HEK293 (cell line): ENCODE measurements at regions not wholly inside any gene's neighbourhood (a gene's known extent, or its start where the extent isn't known, plus 50 kb on each side); places are given as distances from the start of the nearest gene placed in this dataset.

Experiments used
- CTCF ChIA-PET: fragments of 350-600 bp; formaldehyde crosslinking; extraction: SDS; loops from one replicate; lab custom pipeline; 2021; ENCODE audit warnings: antibody characterized with exemption; lab: Yijun Ruan, JAX
- POLR2A ChIA-PET: fragments of 300-600 bp; formaldehyde crosslinking; extraction: SDS; loops from one replicate; lab custom pipeline; 2020; ENCODE audit warnings: antibody characterized with exemption, inconsistent platforms; lab: Yijun Ruan, JAX
- H3K27ac ChIP-seq: fragments of 200-500 bp; sonication (Bioruptor generic); 2 replicates; pipeline ENCODE4 v1.5.1; 2014; ENCODE audit warnings: low read depth, low read length, control low read depth, inconsistent platforms; ENCODE audit errors: extremely low read depth
- H3K36me3 ChIP-seq, 2 experiments: fragments of 200-500 bp in 1 of 2; sonication (Bioruptor generic) in 1 of 2; 1 replicate in 1 of 2; 2 replicates in 1 of 2; pipeline ENCODE4 v1.5.1; 2014 to 2017; ENCODE audit warnings: inconsistent platforms in 2 of 2, low read length in 2 of 2; ENCODE audit not compliant: control insufficient read depth in 2 of 2, insufficient read depth in 1 of 2
- H3K4me1 ChIP-seq: fragments of 200-500 bp; sonication (Bioruptor generic); 2 replicates; pipeline ENCODE4 v1.5.1; 2014; ENCODE audit warnings: mild to moderate bottlenecking, low read length, inconsistent platforms; ENCODE audit not compliant: control insufficient read depth, insufficient read depth
- H3K4me3 ChIP-seq: 2 replicates; pipeline ENCODE4 v1.5.1; 2011; ENCODE audit warnings: low read depth, mild to moderate bottlenecking, control low read depth, low read length, moderate library complexity
- H3K9me3 ChIP-seq: fragments of 200-500 bp; sonication (Bioruptor generic); 2 replicates; pipeline ENCODE4 v1.5.1; 2014; ENCODE audit warnings: low read depth, low read length, inconsistent platforms; ENCODE audit not compliant: control insufficient read depth, insufficient read depth
- HOXC10 ChIP-seq: sonication (generic); formaldehyde crosslinking; IDR thresholded peaks from 2 replicates; pipeline ENCODE4 v1.8.1; 2023; ENCODE audit warnings: mild to moderate bottlenecking, missing genetic modification reagents
- ZBTB1 ChIP-seq: fragments of 450-650 bp; formaldehyde crosslinking; IDR thresholded peaks from 2 replicates; pipeline ENCODE4 v1.5.1; 2016; ENCODE audit warnings: missing biosample characterization, missing genetic modification characterization
- ZBTB17 ChIP-seq: fragments of 450-650 bp; formaldehyde crosslinking; IDR thresholded peaks from 2 replicates; pipeline ENCODE4 v1.5.1; 2016; ENCODE audit warnings: missing biosample characterization, missing genetic modification characterization
- ZFHX2 ChIP-seq: fragments of 450-650 bp; formaldehyde crosslinking; conservative IDR thresholded peaks from 2 replicates; pipeline ENCODE4 v1.5.1; 2016; ENCODE audit warnings: missing biosample characterization, missing genetic modification characterization
- ZNF157 ChIP-seq: fragments of 450-650 bp; formaldehyde crosslinking; IDR thresholded peaks from 2 replicates; pipeline ENCODE4 v1.5.1; 2016; ENCODE audit warnings: missing biosample characterization, missing genetic modification characterization
- ZNF169 ChIP-seq: fragments of 450-650 bp; formaldehyde crosslinking; IDR thresholded peaks from 2 replicates; pipeline ENCODE4 v1.5.1; 2016; ENCODE audit warnings: missing biosample characterization, missing genetic modification characterization
- ZNF223 ChIP-seq: fragments of 450-650 bp; formaldehyde crosslinking; IDR thresholded peaks from 2 replicates; pipeline ENCODE4 v1.5.1; 2016; ENCODE audit warnings: missing biosample characterization, missing genetic modification characterization
- ZNF302 ChIP-seq: fragments of 450-650 bp; formaldehyde crosslinking; IDR thresholded peaks from 2 replicates; pipeline ENCODE4 v1.5.1; 2016; ENCODE audit warnings: missing biosample characterization, missing genetic modification characterization, low read depth
- ZNF324 ChIP-seq: fragments of 450-650 bp; formaldehyde crosslinking; IDR thresholded peaks from 2 replicates; pipeline ENCODE4 v1.5.1; 2016; ENCODE audit warnings: missing biosample characterization, missing genetic modification characterization
- ZNF341 ChIP-seq: fragments of 450-650 bp; formaldehyde crosslinking; IDR thresholded peaks from 2 replicates; pipeline ENCODE4; 2016; ENCODE audit warnings: low read depth, missing biosample characterization, missing genetic modification characterization
- ZNF48 ChIP-seq: fragments of 450-650 bp; formaldehyde crosslinking; IDR thresholded peaks from 2 replicates; pipeline ENCODE4 v1.5.1; 2016; ENCODE audit warnings: missing biosample characterization, missing genetic modification characterization
- ZNF529 ChIP-seq: fragments of 450-650 bp; formaldehyde crosslinking; IDR thresholded peaks from 2 replicates; pipeline ENCODE4 v1.5.1; 2017; ENCODE audit warnings: missing genetic modification characterization, missing biosample characterization; ENCODE audit not compliant: insufficient replicate concordance
- ZNF596 ChIP-seq: fragments of 450-650 bp; IDR thresholded peaks from 2 replicates; pipeline ENCODE4 v1.5.0; 2018; ENCODE audit warnings: missing biosample characterization, mild to moderate bottlenecking, missing genetic modification characterization, moderate library complexity
- ZNF624 ChIP-seq: fragments of 450-650 bp; formaldehyde crosslinking; IDR thresholded peaks from 2 replicates; pipeline ENCODE4 v1.5.1; 2017; ENCODE audit warnings: missing biosample characterization, missing genetic modification characterization
- ZNF626 ChIP-seq: fragments of 450-650 bp; sonication (Bioruptor Pico); formaldehyde crosslinking; IDR thresholded peaks from 2 replicates; pipeline ENCODE4 v1.5.1; 2018; ENCODE audit warnings: missing biosample characterization, missing genetic modification characterization, inconsistent platforms
- ZNF658 ChIP-seq: fragments of 450-650 bp; formaldehyde crosslinking; IDR thresholded peaks from 2 replicates; pipeline ENCODE4; 2016; ENCODE audit warnings: missing biosample characterization, missing genetic modification characterization
- ZNF747 ChIP-seq: fragments of 450-650 bp; formaldehyde crosslinking; IDR thresholded peaks from 2 replicates; pipeline ENCODE4 v1.5.1; 2016; ENCODE audit warnings: missing biosample characterization, missing genetic modification characterization
- ZNF776 ChIP-seq: fragments of 450-650 bp; formaldehyde crosslinking; IDR thresholded peaks from 2 replicates; pipeline ENCODE4 v1.5.0; 2017; ENCODE audit warnings: missing biosample characterization, missing genetic modification characterization, borderline replicate concordance
- ZNF843 ChIP-seq: fragments of 450-650 bp; formaldehyde crosslinking; IDR thresholded peaks from 2 replicates; pipeline ENCODE4 v1.5.1; 2016; ENCODE audit warnings: missing biosample characterization, missing genetic modification characterization
- TF ChIP-seq, protein P1 (sequence below): fragments of 450-650 bp; formaldehyde crosslinking; optimal IDR thresholded peaks from 2 replicates; pipeline ENCODE3; 2016; ENCODE audit warnings: missing biosample characterization, mild to moderate bottlenecking, missing genetic modification characterization
- TF ChIP-seq, protein P2 (sequence below): fragments of 450-650 bp; IDR thresholded peaks from 2 replicates; pipeline ENCODE4 v1.5.1; 2018; ENCODE audit warnings: missing biosample characterization, mild to moderate bottlenecking, missing genetic modification characterization
- TF ChIP-seq, protein P3 (sequence below): fragments of 450-650 bp; formaldehyde crosslinking; IDR thresholded peaks from 2 replicates; pipeline ENCODE4 v1.5.1; 2016; ENCODE audit warnings: missing biosample characterization, missing genetic modification characterization
- TF ChIP-seq, protein P4 (sequence below): fragments of 450-650 bp; formaldehyde crosslinking; IDR thresholded peaks from 2 replicates; pipeline ENCODE4 v1.5.1; 2017; ENCODE audit warnings: missing biosample characterization, mild to moderate bottlenecking, missing genetic modification characterization, moderate library complexity
- TF ChIP-seq, protein P5 (sequence below): fragments of 450-650 bp; formaldehyde crosslinking; IDR thresholded peaks from 2 replicates; pipeline ENCODE4 v1.5.1; 2016; ENCODE audit warnings: missing biosample characterization, missing genetic modification characterization, borderline replicate concordance
- TF ChIP-seq, protein P6 (sequence below): fragments of 450-650 bp; formaldehyde crosslinking; IDR thresholded peaks from 2 replicates; pipeline ENCODE4 v1.5.1; 2016; ENCODE audit warnings: missing biosample characterization, missing genetic modification characterization

DNA sequence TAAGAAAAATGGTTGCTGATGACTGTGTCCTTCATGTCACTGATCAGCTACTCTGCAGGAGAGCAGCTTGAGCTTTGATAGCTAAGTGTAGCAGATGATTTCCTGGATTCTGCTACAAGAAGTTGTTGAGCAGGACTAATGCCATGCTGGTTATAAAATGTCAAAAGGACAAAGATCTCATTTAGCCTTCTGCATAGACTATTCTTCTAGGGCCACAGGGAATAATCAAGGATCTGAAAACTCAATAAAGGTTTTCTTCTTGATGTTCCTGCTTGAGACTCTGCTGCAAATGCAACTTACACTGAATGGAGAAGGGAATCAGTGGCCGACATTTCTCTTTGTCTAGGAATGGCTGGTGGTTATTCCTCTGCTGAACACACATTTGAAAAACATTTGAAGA, 360.3 kb upstream of the PTCHD4 start:
- TF ChIP-seq ZNF157 (tag by site-specific recombination) (no peak), ZNF747 (no peak), HOXC10 (CRISPR knock-in tag) (no peak), ZNF341 (tag by site-specific recombination) (no peak), ZNF596 (tag by site-specific recombination) (no peak), ZNF169 (tag by site-specific recombination) (no peak)
- ChIA-PET CTCF (no interaction called here), POLR2A (no interaction called here)
- Histone ChIP-seq H3K27ac (no peak overlapping the region), H3K4me1 (no peaks in the 10 kb centered on the region), H3K9me3 (no peaks in the 10 kb centered on the region), H3K4me3 (no peak overlapping the region), H3K36me3 (no peaks in the 10 kb centered on the region)

DNA sequence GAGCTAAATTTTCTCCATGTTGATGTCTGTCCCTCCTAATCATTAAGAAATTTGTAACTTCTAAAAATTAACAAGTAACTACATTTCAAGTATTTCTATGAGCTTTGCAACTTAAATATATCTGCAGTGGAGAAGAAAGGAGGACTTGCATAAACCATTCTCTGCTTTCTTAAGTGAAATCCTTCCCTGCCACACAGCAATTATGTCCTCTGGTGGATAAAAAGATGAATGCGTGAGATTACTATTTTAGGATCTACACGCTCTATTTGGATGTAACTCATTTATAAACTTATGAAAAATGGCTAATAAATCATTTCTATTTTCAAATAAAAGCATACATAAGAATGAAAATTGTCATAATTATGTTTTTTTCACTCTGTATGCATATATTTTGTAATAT, 338.0 kb upstream of the PTCHD4 start:
- Histone ChIP-seq H3K27ac (no peak overlapping the region), H3K4me1 (no peaks in the 10 kb centered on the region), H3K36me3 (no peaks in the 10 kb centered on the region), H3K4me3 (no peak overlapping the region), H3K9me3 (no peaks in the 10 kb centered on the region)
- no peak for TF ChIP-seq ZBTB17 (tag by site-specific recombination)
- TF ChIP-seq ZNF223 = no peak
- TF ChIP-seq ZNF658 = no peak
- TF ChIP-seq ZNF843 = no peak
- no peak for TF ChIP-seq ZNF48
- TF ChIP-seq ZNF302 = no peak
- TF ChIP-seq, protein P1, sequence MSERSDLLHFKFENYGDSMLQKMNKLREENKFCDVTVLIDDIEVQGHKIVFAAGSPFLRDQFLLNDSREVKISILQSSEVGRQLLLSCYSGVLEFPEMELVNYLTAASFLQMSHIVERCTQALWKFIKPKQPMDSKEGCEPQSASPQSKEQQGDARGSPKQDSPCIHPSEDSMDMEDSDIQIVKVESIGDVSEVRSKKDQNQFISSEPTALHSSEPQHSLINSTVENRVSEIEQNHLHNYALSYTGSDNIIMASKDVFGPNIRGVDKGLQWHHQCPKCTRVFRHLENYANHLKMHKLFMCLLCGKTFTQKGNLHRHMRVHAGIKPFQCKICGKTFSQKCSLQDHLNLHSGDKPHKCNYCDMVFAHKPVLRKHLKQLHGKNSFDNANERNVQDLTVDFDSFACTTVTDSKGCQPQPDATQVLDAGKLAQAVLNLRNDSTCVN (tag by site-specific recombination) = no peak
- TF ChIP-seq ZNF776 (tag by site-specific recombination) = no peak
- TF ChIP-seq, protein P2, sequence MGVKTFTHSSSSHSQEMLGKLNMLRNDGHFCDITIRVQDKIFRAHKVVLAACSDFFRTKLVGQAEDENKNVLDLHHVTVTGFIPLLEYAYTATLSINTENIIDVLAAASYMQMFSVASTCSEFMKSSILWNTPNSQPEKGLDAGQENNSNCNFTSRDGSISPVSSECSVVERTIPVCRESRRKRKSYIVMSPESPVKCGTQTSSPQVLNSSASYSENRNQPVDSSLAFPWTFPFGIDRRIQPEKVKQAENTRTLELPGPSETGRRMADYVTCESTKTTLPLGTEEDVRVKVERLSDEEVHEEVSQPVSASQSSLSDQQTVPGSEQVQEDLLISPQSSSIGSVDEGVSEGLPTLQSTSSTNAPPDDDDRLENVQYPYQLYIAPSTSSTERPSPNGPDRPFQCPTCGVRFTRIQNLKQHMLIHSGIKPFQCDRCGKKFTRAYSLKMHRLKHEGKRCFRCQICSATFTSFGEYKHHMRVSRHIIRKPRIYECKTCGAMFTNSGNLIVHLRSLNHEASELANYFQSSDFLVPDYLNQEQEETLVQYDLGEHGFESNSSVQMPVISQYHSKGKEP (tag by site-specific recombination) = no peak
- TF ChIP-seq ZNF529 (tag by site-specific recombination) = no peak
- no peak for TF ChIP-seq ZBTB1 (tag by site-specific recombination)
- TF ChIP-seq ZNF624 (tag by site-specific recombination) = no peak
- TF ChIP-seq, protein P3, sequence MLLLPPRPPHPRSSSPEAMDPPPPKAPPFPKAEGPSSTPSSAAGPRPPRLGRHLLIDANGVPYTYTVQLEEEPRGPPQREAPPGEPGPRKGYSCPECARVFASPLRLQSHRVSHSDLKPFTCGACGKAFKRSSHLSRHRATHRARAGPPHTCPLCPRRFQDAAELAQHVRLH (tag by site-specific recombination) = no peak
- TF ChIP-seq ZNF324 = no peak
- TF ChIP-seq, protein P4, sequence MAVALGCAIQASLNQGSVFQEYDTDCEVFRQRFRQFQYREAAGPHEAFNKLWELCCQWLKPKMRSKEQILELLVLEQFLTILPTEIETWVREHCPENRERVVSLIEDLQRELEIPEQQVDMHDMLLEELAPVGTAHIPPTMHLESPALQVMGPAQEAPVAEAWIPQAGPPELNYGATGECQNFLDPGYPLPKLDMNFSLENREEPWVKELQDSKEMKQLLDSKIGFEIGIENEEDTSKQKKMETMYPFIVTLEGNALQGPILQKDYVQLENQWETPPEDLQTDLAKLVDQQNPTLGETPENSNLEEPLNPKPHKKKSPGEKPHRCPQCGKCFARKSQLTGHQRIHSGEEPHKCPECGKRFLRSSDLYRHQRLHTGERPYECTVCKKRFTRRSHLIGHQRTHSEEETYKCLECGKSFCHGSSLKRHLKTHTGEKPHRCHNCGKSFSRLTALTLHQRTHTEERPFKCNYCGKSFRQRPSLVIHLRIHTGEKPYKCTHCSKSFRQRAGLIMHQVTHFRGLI = no peak
- TF ChIP-seq, protein P5, sequence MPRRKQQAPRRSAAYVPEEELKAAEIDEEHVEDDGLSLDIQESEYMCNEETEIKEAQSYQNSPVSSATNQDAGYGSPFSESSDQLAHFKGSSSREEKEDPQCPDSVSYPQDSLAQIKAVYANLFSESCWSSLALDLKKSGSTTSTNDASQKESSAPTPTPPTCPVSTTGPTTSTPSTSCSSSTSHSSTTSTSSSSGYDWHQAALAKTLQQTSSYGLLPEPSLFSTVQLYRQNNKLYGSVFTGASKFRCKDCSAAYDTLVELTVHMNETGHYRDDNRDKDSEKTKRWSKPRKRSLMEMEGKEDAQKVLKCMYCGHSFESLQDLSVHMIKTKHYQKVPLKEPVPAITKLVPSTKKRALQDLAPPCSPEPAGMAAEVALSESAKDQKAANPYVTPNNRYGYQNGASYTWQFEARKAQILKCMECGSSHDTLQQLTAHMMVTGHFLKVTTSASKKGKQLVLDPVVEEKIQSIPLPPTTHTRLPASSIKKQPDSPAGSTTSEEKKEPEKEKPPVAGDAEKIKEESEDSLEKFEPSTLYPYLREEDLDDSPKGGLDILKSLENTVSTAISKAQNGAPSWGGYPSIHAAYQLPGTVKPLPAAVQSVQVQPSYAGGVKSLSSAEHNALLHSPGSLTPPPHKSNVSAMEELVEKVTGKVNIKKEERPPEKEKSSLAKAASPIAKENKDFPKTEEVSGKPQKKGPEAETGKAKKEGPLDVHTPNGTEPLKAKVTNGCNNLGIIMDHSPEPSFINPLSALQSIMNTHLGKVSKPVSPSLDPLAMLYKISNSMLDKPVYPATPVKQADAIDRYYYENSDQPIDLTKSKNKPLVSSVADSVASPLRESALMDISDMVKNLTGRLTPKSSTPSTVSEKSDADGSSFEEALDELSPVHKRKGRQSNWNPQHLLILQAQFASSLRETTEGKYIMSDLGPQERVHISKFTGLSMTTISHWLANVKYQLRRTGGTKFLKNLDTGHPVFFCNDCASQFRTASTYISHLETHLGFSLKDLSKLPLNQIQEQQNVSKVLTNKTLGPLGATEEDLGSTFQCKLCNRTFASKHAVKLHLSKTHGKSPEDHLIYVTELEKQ = no peak
- TF ChIP-seq ZFHX2 = no peak
- no peak for TF ChIP-seq ZNF626
- TF ChIP-seq, protein P6, sequence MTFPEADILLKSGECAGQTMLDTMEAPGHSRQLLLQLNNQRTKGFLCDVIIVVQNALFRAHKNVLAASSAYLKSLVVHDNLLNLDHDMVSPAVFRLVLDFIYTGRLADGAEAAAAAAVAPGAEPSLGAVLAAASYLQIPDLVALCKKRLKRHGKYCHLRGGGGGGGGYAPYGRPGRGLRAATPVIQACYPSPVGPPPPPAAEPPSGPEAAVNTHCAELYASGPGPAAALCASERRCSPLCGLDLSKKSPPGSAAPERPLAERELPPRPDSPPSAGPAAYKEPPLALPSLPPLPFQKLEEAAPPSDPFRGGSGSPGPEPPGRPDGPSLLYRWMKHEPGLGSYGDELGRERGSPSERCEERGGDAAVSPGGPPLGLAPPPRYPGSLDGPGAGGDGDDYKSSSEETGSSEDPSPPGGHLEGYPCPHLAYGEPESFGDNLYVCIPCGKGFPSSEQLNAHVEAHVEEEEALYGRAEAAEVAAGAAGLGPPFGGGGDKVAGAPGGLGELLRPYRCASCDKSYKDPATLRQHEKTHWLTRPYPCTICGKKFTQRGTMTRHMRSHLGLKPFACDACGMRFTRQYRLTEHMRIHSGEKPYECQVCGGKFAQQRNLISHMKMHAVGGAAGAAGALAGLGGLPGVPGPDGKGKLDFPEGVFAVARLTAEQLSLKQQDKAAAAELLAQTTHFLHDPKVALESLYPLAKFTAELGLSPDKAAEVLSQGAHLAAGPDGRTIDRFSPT (tag by site-specific recombination) = no peak
- POLR2A ChIA-PET = no interaction called here
- CTCF ChIA-PET = interaction anchor here (0.7 to 0.8 kb wide), 3 partner anchors 41 to 678 kb away, joined by 3 to 4 read pairs (median 4); no protein-coding TSS in a partner anchor
